Activated CD4-positive, CD25-positive, alpha-beta regulatory T cell (primary cell): ENCODE measurements at regions not wholly inside any gene's neighbourhood (a gene's known extent, or its start where the extent isn't known, plus 50 kb on each side); places are given as distances from the start of the nearest gene placed in this dataset.
A peak's percentile ranks its signal among the peaks of the same experiment; 100 is the strongest.

Experiments used
- DNase-seq, 4 experiments: peaks; one replicate each; lab custom pipeline; 2025; lab: John Stamatoyannopoulos, UW

DNA sequence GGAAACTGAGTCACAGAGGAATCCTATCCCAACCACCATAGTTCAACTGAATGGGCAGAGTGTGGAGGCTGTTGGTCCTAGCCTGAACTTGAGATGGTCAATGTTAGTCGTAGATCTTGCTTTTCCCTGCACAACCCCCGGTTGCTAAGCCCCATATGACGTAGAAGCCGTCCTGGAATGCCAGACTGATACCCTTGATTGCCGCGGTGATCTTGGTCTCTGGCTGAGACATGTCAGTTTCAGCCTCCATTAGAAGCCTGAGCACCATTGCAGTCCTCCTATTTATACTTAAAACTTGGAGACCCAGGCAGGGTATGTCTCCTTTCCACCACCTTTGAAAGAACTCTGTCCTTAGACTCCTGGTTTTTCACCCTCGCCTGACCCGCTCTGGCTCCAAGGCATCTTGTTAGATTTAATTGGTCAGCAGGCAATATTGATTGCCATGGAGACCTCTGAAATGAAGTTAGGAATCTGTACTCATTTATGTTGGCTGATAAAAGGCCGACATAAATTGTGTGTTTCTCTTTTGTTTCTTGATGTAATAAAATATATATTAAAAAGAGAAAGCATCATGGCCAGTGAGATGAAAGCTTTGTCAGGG is 53.4 kb downstream of the RPLP1 start:
- no peak for DNase-seq

DNA sequence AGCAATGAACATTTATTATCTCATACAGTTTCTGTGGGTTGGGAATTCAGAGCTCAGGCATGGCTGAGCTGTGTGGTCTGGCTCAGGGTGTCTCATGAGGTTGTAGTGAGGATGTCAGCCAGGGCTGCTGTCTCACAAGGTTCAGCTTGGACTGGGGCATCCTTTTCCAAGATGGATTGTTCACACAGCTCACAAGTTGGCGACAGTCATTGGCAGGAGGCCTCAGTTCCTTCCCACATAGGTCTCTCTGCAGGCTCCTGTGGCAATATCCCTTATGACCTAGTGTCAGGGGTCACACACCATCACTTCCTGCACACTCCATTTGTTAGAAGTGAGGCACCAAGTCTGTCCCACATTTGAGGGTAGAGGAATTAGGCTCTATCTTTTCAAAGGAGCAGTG is 56.0 kb downstream of the RPLP1 start:
- no peak for DNase-seq

DNA sequence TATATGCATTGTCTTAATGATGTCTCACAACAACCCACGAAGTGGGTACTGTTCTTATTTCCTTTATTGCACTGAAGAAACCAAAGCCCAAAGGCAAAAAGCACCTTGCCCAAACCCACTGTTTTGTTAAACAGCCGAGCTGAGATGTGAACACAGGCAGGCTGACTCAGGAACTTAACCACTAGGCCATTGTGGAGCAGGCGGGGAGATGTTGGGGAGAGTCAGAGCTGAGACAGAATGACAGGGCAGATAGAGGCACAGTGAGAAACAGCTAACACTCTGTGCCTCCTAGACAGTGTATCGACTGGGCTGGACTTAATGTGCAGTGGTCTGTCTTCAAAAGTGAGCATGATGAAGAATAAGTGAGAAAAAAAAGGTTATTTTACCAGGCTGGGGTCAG is 56.5 kb downstream of the RPLP1 start:
- DNase-seq = no peak

DNA sequence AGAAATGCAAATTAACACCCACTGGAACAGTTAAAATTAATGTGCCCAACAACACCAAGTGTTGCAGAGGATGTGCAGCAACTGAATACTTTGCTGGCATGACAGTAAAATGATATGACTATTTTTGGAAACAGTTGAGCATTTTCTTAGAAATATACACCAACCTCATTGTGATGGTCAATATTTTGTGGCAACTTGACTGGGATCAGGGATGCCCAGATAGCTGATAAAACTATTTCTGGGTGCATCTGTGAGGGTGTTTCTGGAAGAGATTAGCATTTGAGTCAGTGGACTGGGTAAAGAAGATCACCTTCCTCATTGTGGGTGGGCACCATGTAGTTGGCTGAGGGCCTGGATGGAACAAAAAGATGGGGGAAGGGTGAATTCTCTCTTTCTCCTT is 57.9 kb downstream of the RPLP1 start:
- DNase-seq = no peak

DNA sequence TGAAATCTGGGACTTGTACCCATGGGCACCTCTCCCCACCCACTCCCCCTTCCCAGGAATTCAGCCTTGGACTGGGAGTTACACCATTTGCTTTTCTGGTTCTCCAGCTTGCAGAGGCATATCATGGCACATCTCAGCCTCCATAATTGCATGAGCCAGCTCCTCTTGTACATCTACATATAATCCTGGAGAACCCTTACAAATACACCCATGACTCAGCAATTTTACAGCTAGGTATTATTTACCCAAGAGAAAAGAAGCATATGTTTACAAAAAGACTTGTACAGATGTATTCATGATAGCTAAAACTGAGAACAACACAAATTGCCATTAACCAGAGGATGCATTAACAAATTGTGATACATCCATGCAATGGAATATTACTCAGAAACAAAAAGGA is 58.4 kb downstream of the RPLP1 start:
- DNase-seq = no peak

DNA sequence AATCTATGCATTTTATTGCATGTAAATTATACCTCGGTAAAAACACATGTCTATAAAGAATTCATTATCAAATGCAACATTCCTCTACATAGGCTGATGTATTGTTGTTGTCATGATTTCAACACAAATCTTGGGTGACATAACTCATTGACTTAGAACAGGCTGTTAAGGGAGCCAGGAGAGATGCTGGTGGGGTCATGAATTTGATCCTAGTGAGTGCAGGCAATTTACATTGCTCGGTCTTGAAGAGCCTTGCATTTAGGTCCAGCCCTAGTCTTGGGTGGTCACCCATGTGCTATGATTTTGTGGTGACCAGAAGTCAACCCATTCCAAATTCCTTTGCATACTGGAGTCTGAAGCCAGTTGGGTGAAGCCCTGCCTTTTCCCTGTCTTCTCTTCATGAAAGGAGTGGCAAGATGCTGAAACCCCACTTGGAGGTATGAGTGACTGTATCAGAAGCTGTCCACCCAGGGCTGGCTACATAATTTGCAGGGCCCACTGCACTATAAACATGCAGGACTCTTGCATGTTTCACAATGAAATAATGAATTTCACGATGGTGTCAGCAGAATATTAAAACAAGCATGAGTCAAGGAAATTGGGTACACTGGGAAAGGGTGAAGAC is 59.2 kb downstream of the RPLP1 start:
- no peak for DNase-seq

DNA sequence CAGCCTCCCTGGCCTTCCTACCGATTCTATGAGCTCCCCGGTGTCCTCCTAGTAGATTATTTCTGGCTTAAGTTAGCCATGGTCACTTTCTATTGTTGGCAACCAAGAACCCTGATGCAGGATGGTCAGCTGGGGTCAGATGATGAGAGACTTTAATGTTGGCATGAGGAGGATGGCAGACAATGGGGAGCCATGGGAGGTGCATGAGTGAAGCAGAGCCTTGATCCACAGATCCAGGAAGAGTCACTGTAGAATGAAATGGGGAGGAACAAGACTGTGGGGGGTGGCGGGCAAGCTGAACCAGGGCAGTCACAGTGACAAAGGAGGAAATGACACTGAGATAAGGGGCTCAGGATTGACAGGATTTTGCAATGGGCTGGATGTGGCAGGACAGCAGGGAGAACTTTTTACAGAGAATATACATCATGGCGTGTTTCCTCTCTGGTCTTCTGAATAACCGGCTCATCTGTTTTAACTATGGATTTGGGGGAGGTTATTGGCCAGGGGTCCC is 60.9 kb downstream of the RPLP1 start:
- DNase-seq = no peak

DNA sequence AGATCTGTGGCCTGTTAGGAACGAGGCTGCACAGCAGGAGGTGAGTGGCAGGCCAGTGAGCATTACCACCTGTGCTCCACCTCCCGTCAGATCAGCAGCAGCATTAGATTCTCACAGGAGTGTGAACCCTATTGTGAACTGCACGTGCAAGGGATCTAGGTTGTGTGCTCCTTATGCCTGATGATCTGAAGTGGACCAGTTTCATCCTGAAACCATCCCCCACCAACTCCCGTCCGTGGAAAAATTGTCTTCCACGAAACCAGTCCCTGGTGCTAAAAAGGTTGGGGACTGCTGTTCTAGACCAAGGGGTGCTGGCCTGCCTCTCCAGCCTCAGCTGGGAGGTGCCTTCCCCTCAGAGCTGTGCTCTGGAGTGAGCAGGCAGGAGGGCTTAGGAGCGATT is 61.4 kb downstream of the RPLP1 start:
- no peak for DNase-seq

DNA sequence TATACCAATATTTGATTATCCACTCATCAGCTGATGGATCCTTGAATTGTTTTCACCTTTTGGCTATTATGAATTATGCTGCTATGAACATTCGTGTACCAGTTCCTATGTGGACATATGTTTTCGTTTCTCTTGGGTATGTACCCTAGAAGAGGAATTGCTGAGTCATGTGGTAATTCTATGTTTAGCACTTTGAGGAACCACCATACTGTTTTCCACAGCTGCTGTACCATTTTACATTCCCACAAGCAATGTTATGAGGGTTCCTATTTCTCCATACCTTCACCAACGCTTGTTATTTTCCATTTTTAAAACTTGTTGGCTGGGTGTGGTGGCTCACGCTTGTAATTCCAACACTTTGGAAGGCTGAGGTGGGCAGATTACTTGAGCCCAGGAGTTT is 62.9 kb downstream of the RPLP1 start:
- no peak for DNase-seq

DNA sequence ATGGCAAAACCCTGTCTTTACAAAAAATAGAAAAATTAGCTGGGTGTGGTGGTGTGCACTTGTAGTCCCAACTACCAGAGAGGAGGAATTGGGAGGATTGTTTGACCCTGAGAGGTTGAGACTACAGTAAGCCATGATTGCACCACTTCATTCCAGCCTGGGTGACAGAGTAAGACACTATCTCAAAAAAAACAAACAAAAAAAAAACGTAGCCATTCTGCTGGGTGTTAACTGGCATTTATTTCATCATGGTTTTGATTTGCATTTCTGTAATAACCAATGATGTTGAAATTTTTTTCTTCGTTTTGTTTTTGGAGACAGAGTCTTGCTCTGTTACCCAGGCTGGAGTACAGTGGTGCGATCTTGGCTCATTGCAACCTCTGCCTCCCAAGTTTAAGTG is 63.3 kb downstream of the RPLP1 start:
- no peak for DNase-seq

DNA sequence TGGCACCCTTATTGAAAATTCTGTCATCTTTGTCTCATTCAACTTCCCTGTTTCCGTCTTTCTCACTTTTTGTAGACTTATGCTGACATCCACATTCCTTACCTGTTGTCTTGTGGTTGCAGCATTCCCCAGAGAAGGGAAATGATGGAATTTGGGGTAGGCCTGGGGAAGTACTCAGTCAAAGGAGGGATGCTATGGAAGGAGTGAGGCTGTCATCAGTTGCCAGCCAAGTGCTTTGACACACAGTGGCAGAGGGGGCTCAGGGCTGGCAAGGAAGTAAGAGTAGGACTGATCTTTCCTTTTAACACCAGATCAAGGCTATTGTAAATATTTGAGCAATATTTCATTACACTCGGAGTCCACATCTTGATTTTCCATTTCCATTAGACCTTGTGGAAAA is 64.4 kb downstream of the RPLP1 start:
- no peak for DNase-seq

DNA sequence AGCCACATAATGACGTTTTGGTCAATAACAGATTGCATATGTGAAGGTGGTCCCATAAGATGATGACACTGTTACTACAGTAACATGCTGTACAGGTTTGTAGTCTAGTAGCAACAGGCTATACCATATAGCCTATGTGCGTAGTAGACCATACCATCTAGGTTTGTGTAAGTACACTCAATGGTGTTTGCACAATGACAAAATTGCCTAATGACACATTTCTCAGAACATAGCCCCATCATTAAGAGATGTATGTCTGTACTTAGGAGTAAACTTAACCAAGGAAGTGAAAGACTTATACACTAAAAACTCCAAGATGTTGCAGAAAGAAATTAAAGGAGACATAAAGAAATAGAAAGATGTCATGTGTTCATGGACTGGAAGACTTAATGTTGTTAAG is 66.2 kb downstream of the RPLP1 start:
- DNase-seq = no peak

DNA sequence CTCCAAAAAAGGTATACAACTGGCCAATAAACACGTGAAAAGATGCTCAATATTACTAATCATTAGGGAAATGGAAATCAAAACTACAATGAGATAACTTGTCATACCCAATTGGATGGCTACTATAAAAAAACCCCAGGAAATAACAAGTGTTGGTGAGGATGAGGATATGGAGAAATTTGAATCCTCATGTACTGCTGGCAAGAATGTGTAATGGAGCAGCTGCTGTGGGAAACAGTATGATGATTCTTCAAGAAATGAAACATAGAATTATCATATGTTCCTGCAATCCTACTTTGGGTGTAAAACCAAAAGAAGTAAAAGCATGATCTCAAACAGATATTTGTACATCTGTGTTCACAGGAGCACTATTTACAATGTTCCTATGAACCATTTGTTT is 67.4 kb downstream of the RPLP1 start:
- DNase-seq = no peak

DNA sequence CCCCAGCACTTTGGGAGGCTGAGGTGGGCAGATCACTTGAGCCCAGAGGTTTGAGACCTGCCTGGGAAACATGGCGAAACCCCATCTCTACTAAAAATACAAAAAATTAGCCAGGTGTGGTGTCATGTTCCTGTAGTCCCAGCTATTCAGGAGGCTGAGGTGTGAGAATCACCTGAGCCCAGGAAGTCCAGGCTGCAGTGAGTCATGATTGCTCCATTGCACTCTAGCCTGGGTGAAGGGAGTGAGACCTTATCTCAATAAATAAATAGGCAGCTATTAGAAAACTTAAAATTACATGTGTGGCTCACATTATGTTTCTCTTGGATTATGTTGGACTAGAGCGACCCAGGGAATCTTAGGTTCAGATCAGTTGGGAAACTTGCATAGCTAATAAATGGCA is 69.7 kb downstream of the RPLP1 start:
- no peak for DNase-seq

DNA sequence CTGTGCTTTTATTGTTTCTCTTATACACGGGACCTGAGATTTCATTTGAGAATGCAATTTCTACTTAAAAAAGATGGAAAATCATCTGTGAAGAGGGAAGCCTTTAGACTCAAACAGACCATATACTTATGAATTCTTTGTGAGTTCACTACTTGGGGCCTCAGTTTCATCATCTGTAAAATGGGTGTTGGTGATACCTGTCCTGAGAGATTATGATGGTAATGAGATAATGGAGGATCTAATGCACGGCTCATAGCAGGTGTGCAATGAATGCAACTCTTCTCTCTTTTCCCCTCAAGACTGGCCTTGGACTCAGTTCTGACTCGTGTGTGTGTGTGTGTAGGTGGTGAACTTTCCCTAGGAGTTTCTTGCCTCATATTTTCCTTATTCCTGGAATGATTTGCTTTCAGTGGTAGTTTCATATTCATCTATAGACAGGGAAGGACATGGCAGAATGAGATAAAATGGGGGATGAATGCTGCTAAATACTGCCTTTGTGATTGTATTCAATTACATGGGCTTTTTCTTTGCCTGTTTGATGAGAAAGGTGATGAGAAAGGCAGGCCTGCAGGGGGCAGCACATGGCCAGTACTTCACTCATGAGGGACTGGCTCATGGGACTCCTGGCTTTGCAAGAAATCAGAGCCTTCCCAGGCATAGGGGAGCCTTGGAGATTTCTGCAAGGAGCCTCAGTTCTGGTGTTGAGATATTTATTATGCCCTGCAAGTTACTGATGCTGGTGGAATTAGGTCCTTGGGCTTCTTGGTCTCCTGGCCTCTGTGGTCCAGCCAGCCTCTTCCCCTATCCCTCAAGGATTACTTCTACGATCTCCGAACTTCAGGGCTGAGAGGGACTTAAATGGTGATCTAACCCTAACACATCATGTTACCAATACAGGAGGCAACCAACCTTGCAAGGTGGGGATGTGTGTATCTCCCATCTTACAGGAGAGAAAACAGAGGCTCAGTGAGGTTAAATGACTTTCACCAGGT is 70.7 kb downstream of the RPLP1 start:
- DNase-seq = peak in 3 of 4 experiments; percentile 29 to 49 (median 33)

DNA sequence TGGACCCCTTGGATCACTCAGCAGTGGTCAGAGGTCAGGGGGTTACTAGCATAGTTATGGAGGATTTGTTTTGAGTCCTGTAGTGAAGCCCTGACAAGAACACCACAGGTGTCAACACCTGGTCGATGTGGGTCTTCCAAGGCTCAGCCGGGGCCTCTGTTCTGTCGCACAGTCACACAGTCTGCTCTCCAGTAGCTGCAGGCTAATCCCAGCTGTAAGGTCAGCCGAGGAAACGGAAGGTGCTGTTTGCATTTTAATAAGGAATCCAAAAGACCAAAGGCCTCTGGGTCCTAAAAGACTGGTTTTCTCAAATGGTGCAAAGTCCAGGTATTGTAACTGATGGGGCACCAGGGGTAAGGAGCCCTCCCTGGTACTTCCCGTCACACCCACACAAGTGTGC is 71.7 kb downstream of the RPLP1 start:
- DNase-seq = no peak

DNA sequence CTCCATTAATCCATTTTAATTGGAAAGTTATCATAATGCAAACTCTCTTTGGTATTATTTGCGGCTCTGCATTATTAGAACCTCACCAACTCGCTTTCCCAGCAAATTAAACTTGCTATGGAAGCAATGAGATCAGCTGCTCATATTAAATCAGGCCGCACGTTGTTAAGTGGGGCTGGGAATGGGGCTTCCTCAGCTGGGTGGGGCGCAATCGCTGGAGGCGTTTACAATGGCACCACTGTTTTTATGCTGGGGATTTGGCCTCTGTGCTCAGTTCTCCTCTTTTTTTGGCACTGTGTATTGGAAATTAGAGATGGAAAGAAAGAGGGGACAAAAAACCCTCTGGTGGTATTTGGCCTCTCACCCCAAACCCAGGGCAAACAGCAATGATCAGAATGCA is 72.2 kb downstream of the RPLP1 start:
- no peak for DNase-seq

DNA sequence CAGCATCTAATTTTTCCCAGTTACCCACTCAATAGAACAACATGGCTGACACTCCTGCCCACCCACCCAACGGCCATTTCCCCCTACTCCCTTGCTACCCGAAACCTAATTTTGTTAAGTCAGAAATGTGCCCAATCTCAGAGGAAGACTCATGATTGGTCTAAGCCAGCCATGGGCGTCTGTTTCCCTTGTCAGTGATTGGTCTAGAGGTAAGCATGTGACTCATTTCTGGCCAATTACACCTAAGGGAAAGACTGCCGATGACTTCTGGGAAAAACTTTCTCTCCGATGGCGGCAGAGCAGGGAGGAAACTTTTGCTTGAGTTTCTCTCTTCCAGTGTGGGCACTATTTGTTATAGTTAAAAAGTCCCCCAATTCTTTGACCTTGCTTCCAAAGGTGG is 72.9 kb downstream of the RPLP1 start:
- DNase-seq = no peak

DNA sequence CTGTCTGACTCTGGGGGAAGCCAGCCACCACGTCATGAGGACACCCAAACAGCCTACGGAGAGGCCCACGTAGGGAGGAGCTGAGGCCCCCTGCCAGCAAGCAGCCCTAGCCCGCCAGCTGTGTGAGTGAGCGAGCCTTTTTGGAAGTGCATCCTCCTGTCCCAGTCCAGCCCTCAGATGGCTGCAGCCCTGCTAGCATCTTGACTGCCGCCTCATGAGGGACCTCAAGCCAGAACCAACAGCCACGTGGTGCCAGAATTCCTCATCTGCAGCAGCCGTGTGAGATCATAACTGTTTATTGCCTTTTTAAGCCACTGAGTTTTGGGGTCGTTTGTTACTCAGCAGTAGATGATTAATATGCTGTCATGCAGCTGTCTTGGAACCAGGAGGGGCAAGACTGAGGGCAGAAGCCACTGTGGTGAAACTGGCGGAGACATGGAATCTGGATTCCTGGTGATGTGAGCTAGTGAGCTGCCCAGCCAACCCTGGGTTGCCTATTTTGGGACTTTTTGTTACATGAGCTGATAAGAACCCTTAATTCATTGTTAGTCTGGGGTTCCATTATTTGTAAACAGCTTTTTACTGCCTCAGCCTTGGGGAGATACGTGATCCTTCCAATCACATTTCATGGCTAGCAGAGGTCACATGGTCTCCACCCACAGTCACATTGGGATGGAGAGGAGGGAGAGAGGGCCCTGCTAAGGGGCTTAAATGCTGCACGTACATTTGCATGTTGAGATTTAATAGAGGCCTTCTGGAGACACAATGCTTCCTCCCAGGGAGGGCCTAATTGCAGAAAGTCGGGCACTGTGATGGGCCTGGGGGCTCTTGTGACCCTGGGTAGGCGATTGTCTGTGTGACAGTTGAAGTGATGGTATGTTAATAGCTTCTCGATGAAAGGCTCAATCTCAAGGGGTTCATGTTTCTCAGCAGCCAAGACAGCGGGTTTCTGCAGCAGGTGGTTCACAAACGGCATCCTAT is 73.8 kb downstream of the RPLP1 start:
- no peak for DNase-seq

DNA sequence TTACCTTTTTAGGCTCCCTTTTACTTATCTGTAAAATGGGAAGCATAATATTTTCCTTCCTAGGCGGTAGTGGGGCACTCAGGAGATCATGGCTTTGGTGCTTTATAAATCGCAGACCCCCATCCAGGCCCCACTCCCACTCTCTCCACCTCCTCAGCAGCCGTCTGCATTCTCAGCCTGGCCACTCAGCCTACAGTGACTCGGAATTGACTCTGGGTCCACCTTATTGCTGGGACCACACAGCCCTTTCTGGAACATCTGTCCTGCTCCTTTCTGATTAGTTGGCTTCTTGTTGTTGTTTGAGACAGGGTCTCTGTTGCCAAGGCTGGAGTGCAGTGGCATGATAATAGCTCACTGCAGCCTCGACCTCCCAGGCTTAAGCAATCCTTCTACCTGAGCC is 76.5 kb downstream of the RPLP1 start:
- no peak for DNase-seq

DNA sequence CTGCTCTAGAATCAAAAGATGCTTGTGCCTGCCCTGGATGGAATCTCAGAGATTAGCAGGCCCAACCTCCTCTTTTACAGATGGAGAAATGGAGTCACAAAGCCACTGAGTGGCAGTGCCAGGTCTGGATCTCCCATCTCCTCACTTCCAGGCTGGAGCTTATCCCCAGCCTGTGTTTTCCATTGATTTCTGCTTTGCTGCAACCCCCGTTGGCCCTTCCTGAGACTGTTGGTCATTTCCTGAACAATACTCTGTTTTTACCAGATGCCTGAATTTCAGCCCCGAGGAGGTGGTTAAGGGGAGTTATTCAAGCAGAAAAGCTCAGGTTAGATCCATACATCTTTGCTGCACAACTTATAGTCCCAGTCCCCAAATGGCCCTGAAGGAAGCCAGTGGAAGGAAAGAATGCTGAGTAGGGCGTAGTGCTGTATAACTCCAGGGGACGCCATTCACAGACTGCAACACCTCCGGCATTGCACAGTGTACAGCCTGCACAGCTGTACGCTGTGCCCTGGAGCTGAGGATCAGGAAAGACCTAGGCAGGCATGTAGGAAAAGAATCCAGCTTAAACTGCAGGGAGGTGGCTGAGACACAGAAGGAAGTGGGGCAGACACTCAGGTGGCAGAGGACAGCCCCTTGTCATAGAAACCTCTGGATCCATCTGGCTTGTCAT is 77.5 kb downstream of the RPLP1 start:
- no peak for DNase-seq
